ENCODE measurements at regions not wholly inside any gene's neighbourhood (a gene's known extent, or its start where the extent isn't known, plus 50 kb on each side); places are given as distances from the start of the nearest gene placed in this dataset.

DNA sequence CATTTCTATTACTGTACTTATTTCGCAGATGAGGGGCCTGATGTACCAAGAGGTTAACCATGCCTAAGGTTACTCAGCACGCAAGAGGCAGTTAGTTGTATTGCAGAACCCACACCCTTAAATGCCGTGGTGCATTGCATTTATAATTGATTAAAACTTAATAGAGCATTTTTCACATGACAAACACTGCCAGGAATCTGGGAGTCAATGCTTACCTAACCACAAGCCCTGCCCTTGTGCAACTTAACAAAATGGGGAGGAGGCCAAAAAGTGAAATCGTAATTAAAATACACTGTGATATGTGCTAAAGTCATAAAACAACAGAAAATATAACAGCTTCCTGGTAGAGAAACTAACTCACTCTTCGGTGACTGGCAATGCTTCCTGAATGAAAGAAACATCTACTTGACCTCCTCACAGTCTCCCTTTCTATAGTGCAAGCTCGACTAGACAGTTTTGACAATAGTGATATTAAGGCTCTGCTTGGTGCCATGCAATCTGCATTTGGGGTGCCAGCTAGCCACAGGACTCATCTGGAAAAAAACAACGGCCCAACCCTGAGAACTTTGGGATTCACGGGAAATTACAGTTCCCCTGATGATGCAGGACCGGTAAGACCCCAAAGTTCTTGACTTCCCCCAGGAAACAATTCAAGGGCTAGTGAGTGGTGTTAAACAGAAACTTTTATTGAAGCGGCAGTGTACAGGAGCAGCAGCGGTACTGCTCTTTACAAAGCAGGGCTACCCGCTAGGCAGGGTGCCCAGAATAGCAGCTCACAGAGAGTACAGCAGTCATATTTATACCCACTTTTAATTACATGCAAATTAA lies 612.4 kb downstream of the TNS3 start:
- H3K9me3 ChIP-seq (ENCODE audit: control insufficient read depth, insufficient read depth, low read length) = no peaks in the 10 kb centered on the region
- TF ChIP-seq CTCF (IDR thresholded peaks at IDR 0.05; ENCODE audit: low read depth, low read length) = no peak
- no peak overlapping the region for H3K4me3 ChIP-seq (ENCODE audit: low read depth, low read length)
- CTCF ChIA-PET = no interaction called here
- no peaks in the 10 kb centered on the region for H3K27me3 ChIP-seq (ENCODE audit: control insufficient read depth, insufficient read depth, low read length)
- no peak overlapping the region for H3K27ac ChIP-seq (ENCODE audit: low read depth, low read length)
- no peak for DNase-seq (ENCODE audit: low read depth, low spot score)
- POLR2A ChIA-PET = no interaction called here

DNA sequence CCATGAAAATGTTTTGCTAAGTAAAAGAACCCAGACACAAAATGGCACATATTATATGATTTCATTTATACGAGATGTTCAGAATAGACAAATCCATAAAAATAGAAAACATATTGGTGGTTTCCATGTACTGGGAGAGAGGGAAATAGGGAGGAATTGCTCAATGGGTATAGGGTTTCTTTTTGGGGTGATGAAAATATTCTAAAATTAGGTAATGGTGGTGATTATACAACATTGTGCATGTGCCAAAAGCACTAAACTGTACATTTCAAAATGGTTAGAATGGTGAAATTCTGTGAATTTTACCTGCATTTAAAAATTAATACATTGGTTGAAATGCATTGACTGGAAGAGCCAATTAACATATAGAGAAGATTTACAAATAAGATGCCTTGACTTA lies 613.9 kb downstream of the TNS3 start:
- H3K27me3 ChIP-seq (ENCODE audit: control insufficient read depth, insufficient read depth, low read length) = no peaks in the 10 kb centered on the region
- no peak overlapping the region for H3K27ac ChIP-seq (ENCODE audit: low read depth, low read length)
- H3K4me3 ChIP-seq (ENCODE audit: low read depth, low read length) = no peak overlapping the region
- no peak for TF ChIP-seq CTCF (IDR thresholded peaks at IDR 0.05; ENCODE audit: low read depth, low read length)
- ChIA-PET CTCF (no interaction called here), POLR2A (no interaction called here)
- no peak for DNase-seq (ENCODE audit: low read depth, low spot score)
- no peaks in the 10 kb centered on the region for H3K9me3 ChIP-seq (ENCODE audit: control insufficient read depth, insufficient read depth, low read length)

DNA sequence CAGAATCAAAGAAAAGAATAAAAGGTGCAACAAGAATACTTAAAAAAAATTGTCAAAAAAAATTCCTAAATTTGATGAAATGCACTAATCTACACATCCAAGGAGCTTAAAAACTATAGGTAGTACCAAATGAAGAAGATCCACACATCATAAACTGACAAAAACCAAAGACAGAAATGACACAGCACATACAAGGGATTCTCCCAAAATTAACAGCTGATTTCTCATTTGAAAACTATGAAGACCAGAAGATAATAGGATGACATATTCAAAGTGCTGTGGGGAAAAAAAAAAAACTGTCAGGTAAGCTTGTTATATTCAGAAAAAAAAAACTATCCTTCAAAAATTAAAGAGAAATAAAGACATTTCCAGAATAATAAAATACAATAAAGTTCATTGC lies 618.2 kb downstream of the TNS3 start:
- Histone ChIP-seq H3K9me3 (ENCODE audit: control insufficient read depth, insufficient read depth, low read length) (no peaks in the 10 kb centered on the region), H3K27ac (ENCODE audit: low read depth, low read length) (no peak overlapping the region), H3K27me3 (ENCODE audit: control insufficient read depth, insufficient read depth, low read length) (no peaks in the 10 kb centered on the region), H3K4me3 (ENCODE audit: low read depth, low read length) (no peak overlapping the region)
- ChIA-PET POLR2A (no interaction called here), CTCF (no interaction called here)
- no peak for DNase-seq (ENCODE audit: low read depth, low spot score)
- TF ChIP-seq CTCF (IDR thresholded peaks at IDR 0.05; ENCODE audit: low read depth, low read length) = no peak

DNA sequence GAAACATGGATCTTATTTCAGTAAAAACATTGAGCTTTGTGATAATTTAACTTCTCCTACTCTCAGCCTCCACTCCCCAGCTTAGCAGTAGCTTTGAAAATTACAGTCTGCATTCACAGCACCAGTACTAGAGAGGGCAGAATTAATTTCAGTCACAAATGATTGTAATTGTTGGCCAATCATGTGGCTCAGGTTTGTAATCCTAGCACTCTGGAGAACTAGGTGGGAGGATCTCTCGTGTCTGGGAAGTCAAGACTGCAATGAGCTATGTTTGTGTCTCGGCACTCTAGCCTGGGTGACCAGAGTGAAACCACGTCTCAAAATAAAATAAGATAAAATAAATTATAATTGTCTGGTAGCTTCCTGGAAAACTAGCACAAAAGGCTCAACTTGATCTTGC lies 620.9 kb downstream of the TNS3 start:
- no peak overlapping the region for H3K27ac ChIP-seq (ENCODE audit: low read depth, low read length)
- TF ChIP-seq CTCF (IDR thresholded peaks at IDR 0.05; ENCODE audit: low read depth, low read length) = no peak
- ChIA-PET POLR2A (interaction anchor here (0.6 kb wide), 1 partner anchor 173 kb away, joined by 5 read pairs; no protein-coding TSS in a partner anchor), CTCF (interaction anchor here (0.7 kb wide), 1 partner anchor 1043 kb away, joined by 3 read pairs; no protein-coding TSS in a partner anchor)
- no peaks in the 10 kb centered on the region for H3K27me3 ChIP-seq (ENCODE audit: control insufficient read depth, insufficient read depth, low read length)
- no peak for DNase-seq (ENCODE audit: low read depth, low spot score)
- no peaks in the 10 kb centered on the region for H3K9me3 ChIP-seq (ENCODE audit: control insufficient read depth, insufficient read depth, low read length)
- H3K4me3 ChIP-seq (ENCODE audit: low read depth, low read length) = no peak overlapping the region

- ChIA-PET POLR2A (no interaction called here), CTCF (no interaction called here)
- Histone ChIP-seq H3K9me3 (ENCODE audit: control insufficient read depth, insufficient read depth, low read length) (no peaks in the 10 kb centered on the region), H3K4me3 (ENCODE audit: low read depth, low read length) (no peak overlapping the region), H3K27ac (ENCODE audit: low read depth, low read length) (no peak overlapping the region), H3K27me3 (ENCODE audit: control insufficient read depth, insufficient read depth, low read length) (no peaks in the 10 kb centered on the region)
- TF ChIP-seq CTCF (IDR thresholded peaks at IDR 0.05; ENCODE audit: low read depth, low read length) = no peak
- DNase-seq (ENCODE audit: low read depth, low spot score) = no peak
These were observed 624.7 kb downstream of the TNS3 start for GRCh38 chr7:46957195-46957594.
